HG03520 (cell line): ENCODE measurements at regions not wholly inside any gene's neighbourhood (a gene's known extent, or its start where the extent isn't known, plus 50 kb on each side); places are given as distances from the start of the nearest gene placed in this dataset.
"Not testable (repeated sequence)": the region's sequence is repeated elsewhere in the genome, so short reads cannot be mapped to it uniquely, and the experiment has no call there.

Experiments used
- ATAC-seq: cut with Tn5 transposase; IDR thresholded peaks from one replicate; pipeline ENCODE4 v1.9.1; 2021; ENCODE audit warnings: mild to moderate bottlenecking, moderate library complexity; ENCODE audit not compliant: unreplicated experiment

DNA sequence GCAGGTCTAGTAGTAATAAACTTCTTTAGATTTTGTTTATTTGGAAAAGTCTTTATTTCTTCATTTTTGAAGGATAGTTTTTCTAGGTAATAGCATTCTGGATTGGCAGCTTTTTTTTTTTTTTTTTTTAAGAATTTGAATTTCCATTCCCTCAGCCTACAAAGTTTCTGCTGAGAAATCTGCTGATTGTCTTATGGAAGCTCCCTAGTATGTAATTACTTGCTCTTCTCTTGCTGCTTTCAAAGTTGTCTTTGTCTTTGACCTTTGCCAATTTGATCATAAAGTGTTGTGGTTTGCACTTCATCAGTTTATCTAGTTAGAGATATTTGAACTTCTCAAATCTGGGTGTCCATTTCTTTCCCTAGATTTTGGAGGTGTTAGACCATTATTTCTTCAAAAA, 82.2 kb upstream of the GMDS start:
- ATAC-seq, result no peak

DNA sequence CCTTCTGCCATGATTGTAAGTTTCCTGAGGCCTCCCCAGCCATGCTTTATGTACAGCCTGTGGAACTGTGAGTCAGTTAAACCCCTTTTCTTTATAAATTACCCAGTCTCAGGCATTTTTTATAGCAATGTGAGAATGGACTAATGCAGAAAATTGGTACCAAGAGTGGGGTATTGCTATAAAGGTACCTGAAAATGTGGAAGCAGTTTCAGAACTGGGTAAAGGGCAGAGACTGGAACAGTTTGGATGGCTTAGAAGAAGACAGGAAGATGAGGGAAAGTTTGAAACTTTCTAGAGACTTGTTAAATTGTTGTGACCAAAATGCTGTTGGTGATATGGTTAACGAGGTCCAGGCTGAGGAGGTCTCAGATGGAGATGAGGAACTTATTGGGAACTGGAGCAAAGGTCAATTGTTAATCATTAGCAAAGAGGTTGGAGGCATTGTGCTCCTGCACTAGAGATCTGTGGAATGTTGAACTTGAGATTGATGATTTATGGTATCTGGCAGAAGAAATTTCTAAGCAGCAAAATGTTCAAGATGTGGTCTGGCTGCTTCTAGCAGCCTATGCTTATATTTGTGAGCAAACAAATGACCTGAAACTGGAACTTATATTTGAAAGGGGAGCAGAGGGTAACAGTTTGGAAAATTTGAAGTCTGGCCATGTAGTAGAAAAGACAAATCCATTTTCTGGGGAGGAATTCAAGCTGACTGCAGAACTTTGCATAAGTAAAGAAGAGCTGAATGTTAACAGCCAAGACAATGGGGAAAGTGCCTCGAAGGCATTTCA, 79.0 kb upstream of the GMDS start:
- no peak for ATAC-seq

DNA sequence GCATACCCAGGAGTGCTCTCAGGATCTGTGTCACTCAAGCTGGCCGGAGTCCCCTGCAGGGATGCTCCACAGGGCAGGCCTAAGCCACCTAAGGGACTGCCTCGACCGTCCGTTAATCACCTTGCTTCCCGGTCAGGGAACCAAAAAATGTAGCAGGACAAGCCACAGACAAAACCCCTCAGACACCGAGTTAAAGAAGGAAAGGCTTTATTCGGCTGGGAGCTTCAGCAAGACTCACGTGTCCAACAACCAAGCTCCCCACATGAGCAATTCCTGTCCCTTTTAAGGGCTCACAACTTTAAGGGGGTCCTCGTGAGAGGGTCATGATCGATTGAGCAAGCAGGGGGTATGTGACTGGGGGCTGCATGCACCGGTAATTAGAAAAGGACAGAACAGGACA, 72.1 kb upstream of the GMDS start:
- not testable (repeated sequence) for ATAC-seq

DNA sequence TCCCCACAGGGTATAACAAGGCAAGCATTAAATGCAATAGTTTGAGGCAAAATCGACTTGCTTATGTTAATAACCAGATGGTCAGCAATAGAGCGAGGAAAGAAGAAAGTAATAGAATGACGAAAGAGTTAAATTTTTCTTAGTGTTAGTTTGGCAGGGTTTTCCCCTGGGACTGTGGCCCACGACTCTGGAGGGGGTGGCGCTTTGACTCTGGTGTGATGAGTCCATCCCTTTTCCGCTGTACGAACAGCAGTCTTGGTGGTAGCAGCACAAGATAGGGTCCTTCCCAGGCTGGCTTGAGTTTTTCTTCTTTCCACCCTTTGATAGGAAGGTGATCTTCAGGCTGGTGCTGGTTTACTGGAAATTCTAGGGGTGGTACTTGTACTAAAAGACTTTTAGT, 69.2 kb upstream of the GMDS start:
- no peak for ATAC-seq

DNA sequence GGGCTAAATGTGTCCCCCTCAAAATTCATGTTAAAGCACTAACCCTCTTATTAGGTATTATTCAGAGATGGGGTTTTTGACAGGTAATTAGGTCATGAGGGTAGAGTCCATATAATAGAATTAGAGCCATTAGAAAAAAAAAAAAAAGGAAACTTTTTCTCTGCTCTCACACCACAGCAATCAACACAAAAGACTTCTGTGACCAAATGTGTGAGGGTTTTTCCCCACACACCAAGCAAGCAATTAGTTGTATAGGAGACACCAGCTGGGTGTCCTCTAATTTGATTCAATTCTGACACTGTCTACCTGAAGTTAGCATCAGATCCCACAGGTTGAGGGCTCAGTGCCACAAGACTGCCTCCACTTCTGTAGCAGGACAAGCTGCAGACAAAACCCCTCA, 64.6 kb upstream of the GMDS start:
- no peak for ATAC-seq

DNA sequence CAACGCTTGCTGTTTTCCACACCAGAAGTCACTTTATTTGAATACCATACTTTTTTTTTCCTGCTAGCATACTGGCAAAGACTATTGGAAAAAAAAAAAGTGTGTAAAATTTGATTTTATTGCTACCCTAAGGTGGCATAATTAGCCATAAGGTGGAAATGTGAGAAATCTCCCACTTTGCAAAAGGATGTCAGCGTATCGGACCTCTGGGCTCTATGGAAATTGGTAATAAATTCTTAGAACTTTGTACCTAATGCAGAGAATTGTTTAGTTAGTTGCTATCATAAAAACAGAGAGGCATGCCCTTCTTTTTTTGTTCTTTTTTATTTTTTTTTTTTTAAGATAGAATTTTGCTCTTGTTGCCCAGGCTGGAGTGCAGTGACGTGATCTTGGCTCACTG, 63.7 kb upstream of the GMDS start:
- no peak for ATAC-seq

DNA sequence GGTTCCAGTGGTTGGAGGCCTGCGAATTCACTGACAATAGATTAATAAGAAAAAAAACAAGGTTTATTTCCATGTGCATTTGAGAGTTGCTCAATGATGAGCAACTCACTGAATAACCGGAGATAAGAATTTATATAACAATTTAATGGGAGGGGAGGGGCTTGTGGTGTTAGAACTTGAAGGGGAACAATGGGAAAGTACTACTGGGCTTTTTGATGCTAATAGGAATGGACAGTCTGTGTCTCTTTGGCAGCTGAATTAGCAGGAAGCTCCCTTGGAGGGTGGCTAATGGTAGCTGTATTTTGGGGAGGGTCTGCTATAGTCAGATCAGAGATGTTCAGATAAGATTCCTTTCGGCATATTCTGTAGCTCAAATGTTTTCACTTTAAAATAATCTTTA, 62.4 kb upstream of the GMDS start:
- no peak for ATAC-seq

DNA sequence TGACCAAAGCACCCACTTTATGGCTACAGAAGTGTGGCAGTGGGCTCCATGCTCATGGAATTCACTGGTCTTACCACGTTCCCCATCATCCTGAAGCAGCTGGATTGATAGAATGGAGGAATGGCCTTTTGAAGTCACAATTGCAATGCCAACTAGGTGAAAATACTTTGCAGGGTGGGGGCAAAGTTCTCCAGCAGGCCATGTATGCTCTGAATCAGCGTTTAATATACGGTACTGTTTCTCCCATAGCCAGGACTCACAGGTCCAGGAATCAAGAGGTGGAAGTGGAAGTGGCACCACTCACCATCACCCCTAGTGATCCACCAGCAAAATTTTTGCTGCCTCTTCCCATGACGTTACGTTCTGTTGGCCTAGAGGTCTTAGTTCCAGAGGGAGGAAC, 60.5 kb upstream of the GMDS start:
- ATAC-seq, result no peak

DNA sequence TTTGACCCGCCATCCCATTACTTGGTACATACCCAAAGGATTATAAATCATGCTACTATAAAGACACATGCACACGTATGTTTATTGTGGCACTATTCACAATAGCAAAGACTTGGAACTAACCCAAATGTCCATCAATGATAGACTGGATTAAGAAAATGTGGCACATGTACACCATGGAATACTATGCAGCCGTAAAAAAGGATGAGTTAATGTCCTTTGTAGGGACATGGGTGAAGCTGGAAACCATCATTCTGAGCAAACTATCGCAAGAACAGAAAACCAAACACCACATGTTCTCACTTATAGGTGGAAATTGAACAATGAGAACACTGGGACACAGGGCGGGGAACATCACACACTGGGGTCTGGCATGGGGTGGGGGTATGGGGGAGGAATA, 57.1 kb upstream of the GMDS start:
- ATAC-seq, result not testable (repeated sequence)

DNA sequence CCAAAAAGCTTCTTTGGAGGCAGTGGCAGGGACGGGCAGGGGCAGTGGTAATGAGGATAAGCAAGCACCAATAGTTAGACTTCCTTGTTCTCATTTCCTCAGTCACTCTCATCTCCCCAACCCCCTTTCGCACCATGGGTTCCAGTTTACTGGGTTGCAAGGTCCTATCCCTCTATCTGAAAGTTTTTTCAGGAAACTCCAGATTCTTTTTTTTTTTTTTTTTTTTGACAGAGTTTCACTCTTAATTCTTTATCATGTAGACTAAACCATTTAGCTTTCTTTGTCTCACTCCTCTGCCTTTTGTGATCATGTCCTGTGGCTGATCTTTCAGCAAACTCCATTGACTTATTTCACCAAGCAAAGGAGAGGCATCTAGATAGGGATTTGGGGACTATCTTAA, 51.4 kb upstream of the GMDS start:
- no peak for ATAC-seq
